Ovary (tissue), 3 donors: ENCODE measurements at regions not wholly inside any gene's neighbourhood (a gene's known extent, or its start where the extent isn't known, plus 50 kb on each side); places are given as distances from the start of the nearest gene placed in this dataset.
"Not testable (repeated sequence)": the region's sequence is repeated elsewhere in the genome, so short reads cannot be mapped to it uniquely, and the experiment has no call there.

Source experiments
- CTCF ChIP-seq, 3 donors: fragments of 450-650 bp in 2 of 3; fragments of 200-600 bp in 1 of 3; IDR thresholded peaks; one replicate each; pipeline versions ENCODE4 v1.5.1 to v1.8.0; 2016 to 2022; ENCODE audit warnings: antibody characterized with exemption in 3 of 3, mild to moderate bottlenecking in 1 of 3
- EP300 ChIP-seq: sonication (generic); formaldehyde crosslinking; IDR thresholded peaks from one replicate; pipeline ENCODE4 v1.6.1; 2017; ENCODE audit warnings: antibody characterized with exemption
- POLR2A ChIP-seq: fragments of 450-650 bp; IDR thresholded peaks from one replicate; pipeline ENCODE4 v1.6.1; 2017; ENCODE audit warnings: antibody characterized with exemption, mild to moderate bottlenecking, moderate library complexity
- donor health status: DM: no; HTN: no; CAD: no.

- TF ChIP-seq POLR2A; CTCF (IDR thresholded peaks at IDR 0.05); EP300: not testable (repeated sequence)
These were observed 233.3 kb downstream of the CRLF2 start for GRCh38 chrX:979127-979526.
